Fibroblast of mammary gland (primary cell): ENCODE measurements at regions not wholly inside any gene's neighbourhood (a gene's known extent, or its start where the extent isn't known, plus 50 kb on each side); places are given as distances from the start of the nearest gene placed in this dataset.

Experiments
- DNase-seq: peaks from one replicate; pipeline ENCODE4 v3.0.0-alpha.2; 2010; ENCODE audit warnings: low read depth
- H3K4me3 ChIP-seq: 2 replicates; pipeline ENCODE4 v1.5.1; 2011; ENCODE audit warnings: low read depth, mild to moderate bottlenecking, low read length, moderate library complexity; ENCODE audit not compliant: control insufficient read depth
- TF ChIP-seq, protein P1 (sequence below): conservative IDR thresholded peaks from 2 replicates; pipeline ENCODE4 v1.5.1; 2011; ENCODE audit warnings: low read depth, low read length, inconsistent platforms; ENCODE audit not compliant: control insufficient read depth, insufficient read depth

DNA sequence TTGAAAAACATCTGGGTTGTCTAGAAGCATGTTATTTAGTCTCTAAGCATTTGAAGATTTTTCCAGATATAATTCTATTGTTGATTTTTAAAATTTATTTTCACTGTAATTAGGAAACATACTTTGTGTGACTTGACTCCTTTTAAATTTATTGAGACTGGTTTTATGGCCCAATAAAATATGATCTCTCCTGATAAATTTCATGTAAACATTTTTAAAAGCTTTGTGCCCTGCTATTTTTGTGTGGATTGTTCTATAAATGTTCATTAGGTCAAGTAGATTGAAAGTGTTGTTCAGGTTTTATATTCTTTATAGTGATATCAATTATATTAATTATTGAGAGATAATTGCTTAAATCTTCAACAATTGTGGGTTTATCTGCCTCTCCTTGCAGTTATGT, 105.4 kb downstream of the RFX6 start:
- DNase-seq: no peak
- H3K4me3 ChIP-seq: no peak overlapping the region
- TF ChIP-seq, protein P1, sequence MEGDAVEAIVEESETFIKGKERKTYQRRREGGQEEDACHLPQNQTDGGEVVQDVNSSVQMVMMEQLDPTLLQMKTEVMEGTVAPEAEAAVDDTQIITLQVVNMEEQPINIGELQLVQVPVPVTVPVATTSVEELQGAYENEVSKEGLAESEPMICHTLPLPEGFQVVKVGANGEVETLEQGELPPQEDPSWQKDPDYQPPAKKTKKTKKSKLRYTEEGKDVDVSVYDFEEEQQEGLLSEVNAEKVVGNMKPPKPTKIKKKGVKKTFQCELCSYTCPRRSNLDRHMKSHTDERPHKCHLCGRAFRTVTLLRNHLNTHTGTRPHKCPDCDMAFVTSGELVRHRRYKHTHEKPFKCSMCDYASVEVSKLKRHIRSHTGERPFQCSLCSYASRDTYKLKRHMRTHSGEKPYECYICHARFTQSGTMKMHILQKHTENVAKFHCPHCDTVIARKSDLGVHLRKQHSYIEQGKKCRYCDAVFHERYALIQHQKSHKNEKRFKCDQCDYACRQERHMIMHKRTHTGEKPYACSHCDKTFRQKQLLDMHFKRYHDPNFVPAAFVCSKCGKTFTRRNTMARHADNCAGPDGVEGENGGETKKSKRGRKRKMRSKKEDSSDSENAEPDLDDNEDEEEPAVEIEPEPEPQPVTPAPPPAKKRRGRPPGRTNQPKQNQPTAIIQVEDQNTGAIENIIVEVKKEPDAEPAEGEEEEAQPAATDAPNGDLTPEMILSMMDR: no peak

DNA sequence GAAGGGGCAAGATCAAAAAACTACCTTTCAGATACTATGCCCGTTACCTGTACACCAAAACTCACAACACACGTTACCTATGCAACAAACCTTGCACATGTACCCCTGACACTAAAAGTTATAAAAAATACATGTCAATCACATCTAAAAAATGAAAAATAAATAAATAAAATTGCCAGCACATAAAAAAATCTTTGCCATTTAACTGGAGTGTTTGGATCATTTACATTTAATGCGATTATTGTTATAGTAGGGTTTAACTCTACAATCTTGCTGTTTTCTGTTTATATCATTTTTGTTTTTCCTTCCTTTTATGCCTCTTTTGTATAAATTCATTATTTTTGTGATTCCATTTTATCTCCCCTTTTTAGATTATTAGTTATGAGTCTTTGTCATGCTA, 106.3 kb downstream of the RFX6 start:
- DNase-seq: no peak
- no peak overlapping the region for H3K4me3 ChIP-seq
- TF ChIP-seq, protein P1: no peak

DNA sequence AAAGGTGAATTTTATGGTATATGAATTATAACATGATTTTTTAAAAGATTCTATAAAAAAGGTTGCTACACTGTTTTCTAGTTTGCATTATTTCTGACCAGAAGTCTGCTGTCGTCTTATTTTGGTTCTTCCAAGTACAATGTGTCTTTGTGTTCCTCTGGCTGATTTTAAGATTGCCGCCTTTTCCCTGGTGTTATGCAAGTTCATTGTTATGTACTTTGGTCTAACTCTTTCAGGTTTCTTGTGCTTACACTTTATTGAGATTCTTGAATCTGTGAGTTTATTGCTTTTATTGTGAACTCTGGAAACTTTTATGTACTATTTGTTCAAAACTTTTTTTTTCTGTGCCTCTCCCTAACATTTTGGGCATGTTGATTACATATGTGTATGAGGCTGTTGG, 109.8 kb downstream of the RFX6 start:
- no peak for DNase-seq

DNA sequence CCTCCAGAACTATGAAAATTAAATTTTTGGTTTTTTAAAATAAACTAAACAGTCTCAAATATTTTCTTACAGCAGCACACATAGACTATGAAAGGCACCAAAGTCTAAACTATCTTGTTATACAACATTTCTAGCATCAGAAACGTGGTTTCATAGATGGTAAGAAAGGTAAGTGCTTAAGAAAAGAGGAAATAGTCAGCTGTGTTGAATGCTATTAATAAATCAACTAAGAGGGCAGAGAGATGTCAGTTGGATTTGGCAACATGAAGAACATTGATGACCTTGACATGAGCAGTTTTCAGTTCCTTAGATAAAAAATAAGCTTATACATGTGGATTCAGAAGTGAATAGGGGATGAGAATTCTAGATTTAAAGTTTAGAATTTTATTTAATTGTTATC, 113.6 kb downstream of the RFX6 start:
- no peak for DNase-seq
- TF ChIP-seq, protein P1: no peak

More for the DNA sequence above, 109.8 kb downstream of the RFX6 start:
- TF ChIP-seq, protein P1: no peak
- no peak overlapping the region for H3K4me3 ChIP-seq

DNA sequence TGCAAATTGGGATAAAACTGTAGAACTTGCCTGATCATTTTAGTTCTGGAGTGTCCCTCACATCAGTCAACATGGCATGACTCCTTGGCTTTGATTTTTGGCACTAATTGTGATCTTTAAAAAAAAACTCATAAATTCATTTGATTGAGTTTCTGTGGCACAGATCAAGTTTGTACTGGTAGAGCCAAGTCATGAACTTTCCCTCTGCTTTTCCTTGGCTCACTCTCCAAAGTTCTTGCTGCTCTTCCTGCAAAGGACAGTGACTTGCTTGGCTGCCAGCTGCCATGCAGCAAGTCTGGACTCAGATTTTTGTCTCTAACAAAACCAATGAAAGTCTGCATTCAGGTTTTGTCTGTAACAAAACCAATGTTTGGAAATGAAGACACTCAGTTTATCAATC, 115.5 kb downstream of the RFX6 start:
- no peak overlapping the region for H3K4me3 ChIP-seq
- TF ChIP-seq, protein P1: no peak
- no peak for DNase-seq

More for the DNA sequence above, 113.6 kb downstream of the RFX6 start:
- H3K4me3 ChIP-seq: no peak overlapping the region

DNA sequence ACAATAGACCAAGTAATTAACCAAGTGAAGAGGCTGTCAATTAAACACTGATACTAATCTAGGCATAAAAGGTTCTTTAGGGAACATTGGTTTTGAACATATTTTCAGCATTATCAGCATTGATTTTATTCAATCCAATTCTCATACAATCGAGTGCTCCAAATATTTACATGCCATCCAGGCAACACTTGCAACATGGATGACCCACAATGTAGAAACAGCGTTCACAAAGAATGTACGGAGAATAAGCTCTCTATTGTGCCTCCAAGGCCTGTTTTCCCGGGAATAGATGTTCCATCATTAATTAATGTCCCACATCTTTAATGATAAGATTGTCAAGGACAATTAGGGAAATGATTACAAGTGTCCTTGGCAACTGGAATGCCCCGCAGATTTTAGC, 117.4 kb downstream of the RFX6 start:
- no peak for DNase-seq
- TF ChIP-seq, protein P1: no peak
- H3K4me3 ChIP-seq: no peak overlapping the region

DNA sequence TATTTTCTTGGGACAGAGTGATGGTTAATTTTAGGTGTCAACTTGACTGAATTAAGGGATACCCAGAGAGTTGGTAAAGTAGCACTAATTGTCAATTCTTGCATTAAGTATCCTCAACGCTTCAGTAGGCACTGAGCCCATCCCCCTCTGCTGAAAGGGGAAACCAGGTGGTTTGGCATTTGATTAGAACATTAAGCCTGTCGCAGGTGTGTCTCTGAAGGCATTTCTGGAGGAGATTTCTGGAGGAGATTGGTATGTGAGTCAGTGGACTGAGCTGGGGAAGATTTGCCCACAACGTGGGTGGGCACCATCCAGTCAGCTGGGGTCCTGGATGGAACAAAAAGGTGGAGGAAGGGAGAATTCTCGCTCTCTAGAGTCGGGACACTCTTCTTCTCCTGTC, 119.8 kb downstream of the RFX6 start:
- TF ChIP-seq, protein P1: no peak
- no peak overlapping the region for H3K4me3 ChIP-seq
- no peak for DNase-seq
